ENCODE measurements at regions not wholly inside any gene's neighbourhood (a gene's known extent, or its start where the extent isn't known, plus 50 kb on each side); places are given as distances from the start of the nearest gene placed in this dataset.

DNA sequence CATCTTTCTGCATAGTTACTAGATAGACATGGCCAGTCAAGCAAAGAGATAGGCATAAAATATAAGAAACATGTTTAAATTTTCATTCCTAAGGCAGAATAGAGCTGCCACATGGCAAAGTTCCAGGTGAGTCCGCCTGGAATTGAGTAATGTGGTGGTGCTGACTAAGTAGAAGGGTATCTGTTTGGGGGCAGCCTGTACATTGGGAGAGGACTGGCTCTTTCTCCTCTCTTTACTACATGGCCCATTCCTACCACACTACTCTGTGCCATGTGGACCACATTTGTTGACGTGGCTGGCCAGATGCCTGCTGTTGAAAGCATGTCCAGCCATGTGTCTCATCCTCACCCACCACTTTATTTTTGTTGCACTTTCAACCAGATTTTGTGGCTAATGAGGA lies 354.0 kb downstream of the ETNK1 start:
- H3K9ac ChIP-seq (ENCODE audit: low read depth, low read length, poor library complexity, severe bottlenecking), result no peak overlapping the region
- H3K9me3 ChIP-seq (ENCODE audit: insufficient read depth, low read depth, low read length), result no peaks in the 10 kb centered on the region
- TF ChIP-seq, protein P1, sequence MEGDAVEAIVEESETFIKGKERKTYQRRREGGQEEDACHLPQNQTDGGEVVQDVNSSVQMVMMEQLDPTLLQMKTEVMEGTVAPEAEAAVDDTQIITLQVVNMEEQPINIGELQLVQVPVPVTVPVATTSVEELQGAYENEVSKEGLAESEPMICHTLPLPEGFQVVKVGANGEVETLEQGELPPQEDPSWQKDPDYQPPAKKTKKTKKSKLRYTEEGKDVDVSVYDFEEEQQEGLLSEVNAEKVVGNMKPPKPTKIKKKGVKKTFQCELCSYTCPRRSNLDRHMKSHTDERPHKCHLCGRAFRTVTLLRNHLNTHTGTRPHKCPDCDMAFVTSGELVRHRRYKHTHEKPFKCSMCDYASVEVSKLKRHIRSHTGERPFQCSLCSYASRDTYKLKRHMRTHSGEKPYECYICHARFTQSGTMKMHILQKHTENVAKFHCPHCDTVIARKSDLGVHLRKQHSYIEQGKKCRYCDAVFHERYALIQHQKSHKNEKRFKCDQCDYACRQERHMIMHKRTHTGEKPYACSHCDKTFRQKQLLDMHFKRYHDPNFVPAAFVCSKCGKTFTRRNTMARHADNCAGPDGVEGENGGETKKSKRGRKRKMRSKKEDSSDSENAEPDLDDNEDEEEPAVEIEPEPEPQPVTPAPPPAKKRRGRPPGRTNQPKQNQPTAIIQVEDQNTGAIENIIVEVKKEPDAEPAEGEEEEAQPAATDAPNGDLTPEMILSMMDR (conservative IDR thresholded peaks at IDR 0.05; ENCODE audit: low read length), result no peak
- TF ChIP-seq EZH2phosphoT487 (IDR thresholded peaks at IDR 0.05; ENCODE audit: borderline replicate concordance), result no peak
- no peaks in the 10 kb centered on the region for H3K79me2 ChIP-seq (ENCODE audit: insufficient read depth, low read length)
- H2AFZ ChIP-seq (ENCODE audit: low read length), result no peak overlapping the region
- no peaks in the 10 kb centered on the region for H3K27me3 ChIP-seq (ENCODE audit: insufficient read depth, low read length, poor library complexity, severe bottlenecking)
- H3K9me2 ChIP-seq (replicated peaks; ENCODE audit: low read depth, low read length), result no peaks in the 10 kb centered on the region
- H3K36me3 ChIP-seq (ENCODE audit: insufficient read depth, low read length), result no peaks in the 10 kb centered on the region
- no peak overlapping the region for H3K4me2 ChIP-seq (ENCODE audit: low read depth, low read length, poor library complexity, severe bottlenecking)
- H4K20me1 ChIP-seq (ENCODE audit: insufficient read depth, low read length, poor library complexity, severe bottlenecking), result no peaks in the 10 kb centered on the region
- H3F3A ChIP-seq (ENCODE audit: low read depth), result no peaks in the 10 kb centered on the region
- H3K4me3 ChIP-seq (ENCODE audit: low read length, poor library complexity, severe bottlenecking), result no peak overlapping the region
- no peaks in the 10 kb centered on the region for H3K4me1 ChIP-seq (ENCODE audit: insufficient read depth, low read length, poor library complexity, severe bottlenecking)

DNA sequence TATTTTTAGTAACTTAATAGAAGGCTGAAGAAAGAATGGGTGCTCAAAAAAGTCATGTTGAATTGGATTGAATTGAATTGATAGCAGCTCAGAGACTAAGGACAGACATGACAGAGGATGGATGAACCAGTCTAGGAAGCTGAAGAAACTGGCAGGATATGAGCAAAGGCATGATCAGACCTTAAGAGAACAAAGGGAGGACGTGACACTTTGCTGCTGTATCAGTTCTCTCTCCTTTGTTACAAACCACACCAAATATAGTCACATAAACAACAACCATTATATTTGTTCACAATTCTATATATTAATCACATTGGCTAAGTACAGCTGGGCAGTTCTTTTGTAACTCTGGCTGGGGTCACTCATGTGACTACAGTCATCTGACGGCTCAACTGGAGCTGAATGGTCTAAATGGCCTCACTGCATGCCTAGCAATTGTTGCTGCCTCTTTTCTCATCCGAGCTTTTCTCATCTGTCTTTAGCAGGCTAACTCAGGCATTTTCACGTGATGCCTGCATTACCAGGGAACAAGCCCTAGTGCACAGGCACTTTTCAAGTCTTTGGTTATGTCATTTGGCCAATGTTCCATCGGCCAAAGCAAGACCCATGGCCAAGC lies 355.0 kb downstream of the ETNK1 start:
- Histone ChIP-seq H3K4me3 (ENCODE audit: low read length, poor library complexity, severe bottlenecking) (no peak overlapping the region), H3K79me2 (ENCODE audit: insufficient read depth, low read length) (no peaks in the 10 kb centered on the region), H3K4me1 (ENCODE audit: insufficient read depth, low read length, poor library complexity, severe bottlenecking) (no peaks in the 10 kb centered on the region), H3K36me3 (ENCODE audit: insufficient read depth, low read length) (no peaks in the 10 kb centered on the region), H3K4me2 (ENCODE audit: low read depth, low read length, poor library complexity, severe bottlenecking) (no peak overlapping the region), H2AFZ (ENCODE audit: low read length) (no peak overlapping the region), H3K9ac (ENCODE audit: low read depth, low read length, poor library complexity, severe bottlenecking) (no peak overlapping the region), H3K27me3 (ENCODE audit: insufficient read depth, low read length, poor library complexity, severe bottlenecking) (no peaks in the 10 kb centered on the region), H3K9me3 (ENCODE audit: insufficient read depth, low read depth, low read length) (no peaks in the 10 kb centered on the region), H3K9me2 (replicated peaks; ENCODE audit: low read depth, low read length) (no peaks in the 10 kb centered on the region), H3F3A (ENCODE audit: low read depth) (no peaks in the 10 kb centered on the region), H4K20me1 (ENCODE audit: insufficient read depth, low read length, poor library complexity, severe bottlenecking) (no peaks in the 10 kb centered on the region)
- TF ChIP-seq, protein P1 (conservative IDR thresholded peaks at IDR 0.05; ENCODE audit: low read length), result no peak
- no peak for TF ChIP-seq EZH2phosphoT487 (IDR thresholded peaks at IDR 0.05; ENCODE audit: borderline replicate concordance)

DNA sequence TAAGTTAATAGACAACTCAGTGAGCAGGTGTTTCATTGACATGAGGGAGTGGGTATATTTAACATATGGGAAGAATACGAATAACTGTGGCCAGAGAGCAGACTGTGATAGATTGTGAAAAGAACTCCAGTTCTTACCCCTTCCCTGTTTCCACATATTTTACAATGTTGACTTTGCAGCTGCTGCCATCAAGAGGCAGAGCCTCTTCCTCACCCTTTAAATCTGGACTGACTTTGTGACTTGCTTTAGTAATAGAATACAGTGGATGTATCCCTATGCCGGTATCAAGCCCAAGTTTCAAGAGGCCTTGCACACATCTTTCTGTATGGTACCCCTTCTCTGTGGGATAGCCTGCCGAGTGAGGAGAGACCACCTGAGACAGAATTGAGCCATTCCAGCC lies 356.7 kb downstream of the ETNK1 start:
- no peaks in the 10 kb centered on the region for H3F3A ChIP-seq (ENCODE audit: low read depth)
- no peaks in the 10 kb centered on the region for H4K20me1 ChIP-seq (ENCODE audit: insufficient read depth, low read length, poor library complexity, severe bottlenecking)
- no peaks in the 10 kb centered on the region for H3K4me1 ChIP-seq (ENCODE audit: insufficient read depth, low read length, poor library complexity, severe bottlenecking)
- no peaks in the 10 kb centered on the region for H3K9me2 ChIP-seq (replicated peaks; ENCODE audit: low read depth, low read length)
- TF ChIP-seq EZH2phosphoT487 (IDR thresholded peaks at IDR 0.05; ENCODE audit: borderline replicate concordance), result no peak
- TF ChIP-seq, protein P1 (conservative IDR thresholded peaks at IDR 0.05; ENCODE audit: low read length), result no peak
- no peaks in the 10 kb centered on the region for H3K79me2 ChIP-seq (ENCODE audit: insufficient read depth, low read length)
- no peak overlapping the region for H2AFZ ChIP-seq (ENCODE audit: low read length)
- H3K4me3 ChIP-seq (ENCODE audit: low read length, poor library complexity, severe bottlenecking), result no peak overlapping the region
- no peak overlapping the region for H3K9ac ChIP-seq (ENCODE audit: low read depth, low read length, poor library complexity, severe bottlenecking)
- no peaks in the 10 kb centered on the region for H3K36me3 ChIP-seq (ENCODE audit: insufficient read depth, low read length)
- no peaks in the 10 kb centered on the region for H3K27me3 ChIP-seq (ENCODE audit: insufficient read depth, low read length, poor library complexity, severe bottlenecking)
- no peak overlapping the region for H3K4me2 ChIP-seq (ENCODE audit: low read depth, low read length, poor library complexity, severe bottlenecking)
- H3K9me3 ChIP-seq (ENCODE audit: insufficient read depth, low read depth, low read length), result no peaks in the 10 kb centered on the region

All from Loucy (cell line).